Kidney epithelial cell (primary cell): ENCODE measurements at regions not wholly inside any gene's neighbourhood (a gene's known extent, or its start where the extent isn't known, plus 50 kb on each side); places are given as distances from the start of the nearest gene placed in this dataset.

Experiments
- DNase-seq: peaks from one replicate; pipeline ENCODE4 v3.0.0-alpha.2; 2010; ENCODE audit warnings: low read depth
- H3K27me3 ChIP-seq: 2 replicates; pipeline ENCODE4 v1.6.0; 2011; ENCODE audit warnings: low read length; ENCODE audit not compliant: control insufficient read depth, insufficient read depth
- H3K36me3 ChIP-seq: 2 replicates; pipeline ENCODE4 v1.5.1; 2011; ENCODE audit warnings: low read length; ENCODE audit not compliant: control insufficient read depth, insufficient read depth
- H3K4me3 ChIP-seq: 2 replicates; pipeline ENCODE4 v1.5.1; 2011; ENCODE audit warnings: low read depth, mild to moderate bottlenecking, control low read depth, low read length
- TF ChIP-seq, protein P1 (sequence below): IDR thresholded peaks from 2 replicates; pipeline ENCODE4 v1.5.1; 2011; ENCODE audit warnings: mild to moderate bottlenecking, moderate library complexity, low read length, control low read depth, inconsistent platforms; ENCODE audit not compliant: insufficient read depth, poor library complexity, severe bottlenecking

DNA sequence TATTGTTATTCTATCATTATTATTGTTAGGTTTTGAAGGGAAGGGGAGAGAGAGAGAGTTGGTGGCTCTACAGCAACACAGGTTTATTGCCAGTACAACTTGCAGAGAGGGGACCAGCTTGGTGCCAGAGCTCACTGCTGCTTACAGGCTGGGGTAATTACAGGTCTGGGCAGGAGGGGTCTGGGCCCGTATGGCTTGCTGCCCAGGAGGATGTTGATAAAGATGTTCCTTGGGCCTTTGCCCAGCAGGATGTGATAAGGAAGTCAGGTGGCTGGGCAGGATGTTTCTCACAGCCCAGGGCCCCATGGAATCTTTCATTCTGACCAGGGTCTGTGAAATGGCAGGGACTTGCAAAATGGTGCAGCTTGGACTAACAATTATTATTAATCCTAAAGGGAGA is 64.2 kb upstream of the ZNF599 start:
- no peak for DNase-seq
- Histone ChIP-seq H3K27me3 (peaks cover 11% of the 10 kb centered on the region), H3K4me3 (no peak overlapping the region), H3K36me3 (no peaks in the 10 kb centered on the region)
- TF ChIP-seq, protein P1, sequence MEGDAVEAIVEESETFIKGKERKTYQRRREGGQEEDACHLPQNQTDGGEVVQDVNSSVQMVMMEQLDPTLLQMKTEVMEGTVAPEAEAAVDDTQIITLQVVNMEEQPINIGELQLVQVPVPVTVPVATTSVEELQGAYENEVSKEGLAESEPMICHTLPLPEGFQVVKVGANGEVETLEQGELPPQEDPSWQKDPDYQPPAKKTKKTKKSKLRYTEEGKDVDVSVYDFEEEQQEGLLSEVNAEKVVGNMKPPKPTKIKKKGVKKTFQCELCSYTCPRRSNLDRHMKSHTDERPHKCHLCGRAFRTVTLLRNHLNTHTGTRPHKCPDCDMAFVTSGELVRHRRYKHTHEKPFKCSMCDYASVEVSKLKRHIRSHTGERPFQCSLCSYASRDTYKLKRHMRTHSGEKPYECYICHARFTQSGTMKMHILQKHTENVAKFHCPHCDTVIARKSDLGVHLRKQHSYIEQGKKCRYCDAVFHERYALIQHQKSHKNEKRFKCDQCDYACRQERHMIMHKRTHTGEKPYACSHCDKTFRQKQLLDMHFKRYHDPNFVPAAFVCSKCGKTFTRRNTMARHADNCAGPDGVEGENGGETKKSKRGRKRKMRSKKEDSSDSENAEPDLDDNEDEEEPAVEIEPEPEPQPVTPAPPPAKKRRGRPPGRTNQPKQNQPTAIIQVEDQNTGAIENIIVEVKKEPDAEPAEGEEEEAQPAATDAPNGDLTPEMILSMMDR, result no peak

DNA sequence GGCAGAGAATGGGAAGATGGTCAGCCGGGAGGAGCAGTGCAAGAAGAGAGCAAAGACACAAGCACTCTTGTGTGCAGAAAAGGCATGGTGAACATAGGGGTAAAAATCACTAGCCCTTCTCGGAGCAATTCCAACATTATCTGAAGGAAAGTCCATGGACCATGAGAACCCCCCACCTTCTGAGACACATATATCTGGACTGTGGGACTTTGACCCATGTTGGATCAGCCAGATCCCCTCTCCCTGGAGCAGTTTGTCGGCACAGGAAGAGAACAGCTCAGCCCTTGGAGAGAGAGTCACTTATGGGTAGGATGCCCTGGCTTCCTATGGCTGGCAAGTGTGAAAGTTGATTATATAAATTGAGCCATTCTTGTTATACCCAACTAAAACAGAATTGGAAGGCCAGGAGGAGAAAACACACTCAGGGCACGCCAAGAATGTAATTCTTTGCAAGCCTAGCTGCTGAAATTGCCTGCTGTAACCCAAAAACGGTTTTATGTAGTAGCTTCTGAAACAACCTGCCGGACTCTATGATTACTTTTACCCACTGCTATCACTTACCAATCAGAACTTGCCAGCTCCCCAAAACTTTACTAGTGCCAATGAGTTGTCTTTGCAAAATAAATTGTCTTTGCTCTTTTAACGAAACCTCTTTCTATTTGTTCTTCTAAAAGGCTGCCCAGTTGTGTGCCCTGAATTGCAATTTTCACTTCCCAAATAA is 62.8 kb upstream of the ZNF599 start:
- no peak overlapping the region for H3K4me3 ChIP-seq
- peaks cover 11% of the 10 kb centered on the region for H3K27me3 ChIP-seq
- DNase-seq, result no peak
- TF ChIP-seq, protein P1, result no peak
- no peaks in the 10 kb centered on the region for H3K36me3 ChIP-seq

DNA sequence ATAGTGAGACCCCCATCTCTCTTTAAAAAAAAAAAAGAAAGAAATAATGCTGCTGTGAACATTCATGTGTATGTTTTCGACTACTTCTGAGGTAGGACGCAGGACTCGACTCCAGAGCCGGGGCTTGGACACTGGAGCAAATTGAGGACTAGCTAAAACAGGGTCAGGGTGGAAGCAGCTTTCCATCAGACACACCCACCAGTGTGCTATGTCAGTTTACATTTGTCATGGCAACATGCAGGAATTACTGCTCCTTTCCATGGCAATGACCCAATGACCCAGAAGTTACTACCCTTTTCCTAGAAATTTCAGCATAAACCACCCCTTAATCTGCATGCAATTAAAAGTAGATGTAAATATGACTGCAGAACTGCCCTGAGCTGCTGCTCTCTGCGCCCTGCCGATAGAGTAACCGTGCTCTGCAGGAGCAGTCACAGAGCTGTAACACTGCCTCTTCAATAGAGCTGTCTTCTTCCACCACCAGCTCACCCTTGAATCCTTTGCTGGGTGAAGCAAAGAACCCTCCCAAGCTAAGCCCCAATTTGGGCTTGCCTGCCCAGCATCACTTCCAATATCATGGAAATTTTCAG is 61.6 kb upstream of the ZNF599 start:
- TF ChIP-seq, protein P1, result no peak
- DNase-seq, result no peak
- H3K4me3 ChIP-seq, result no peak overlapping the region

DNA sequence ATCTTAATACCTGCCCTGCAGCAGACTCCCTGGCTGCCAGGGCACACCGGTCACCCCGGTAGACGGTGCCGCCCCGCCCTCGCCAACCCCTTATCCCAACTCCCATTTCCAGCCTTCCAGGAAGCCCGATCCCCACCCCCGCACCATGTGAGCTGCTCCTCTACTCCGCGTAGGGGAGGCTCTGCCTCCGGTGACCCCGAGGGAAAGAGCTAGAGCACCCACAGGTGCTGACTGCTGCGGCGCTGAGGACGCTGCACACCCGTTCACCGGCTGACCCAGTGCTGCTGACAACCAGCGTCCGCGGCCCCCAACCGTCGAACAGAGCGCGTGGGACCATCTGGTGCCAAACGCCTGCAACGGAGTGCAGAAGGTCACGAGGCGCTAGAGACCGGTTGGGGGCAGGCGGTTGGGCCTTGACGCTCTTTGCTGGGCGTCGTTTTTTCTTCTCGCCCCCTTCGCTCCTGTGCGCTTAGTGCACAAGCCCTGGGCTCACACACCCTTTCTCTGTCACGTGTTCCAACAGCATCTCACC is 59.6 kb upstream of the ZNF599 start:
- Histone ChIP-seq H3K27me3 (no peaks in the 10 kb centered on the region), H3K4me3 (no peak overlapping the region), H3K36me3 (no peaks in the 10 kb centered on the region)
- TF ChIP-seq, protein P1, result no peak
- DNase-seq, result no peak

More for the DNA sequence above, 61.6 kb upstream of the ZNF599 start:
- peaks cover 11% of the 10 kb centered on the region for H3K27me3 ChIP-seq
- no peaks in the 10 kb centered on the region for H3K36me3 ChIP-seq

DNA sequence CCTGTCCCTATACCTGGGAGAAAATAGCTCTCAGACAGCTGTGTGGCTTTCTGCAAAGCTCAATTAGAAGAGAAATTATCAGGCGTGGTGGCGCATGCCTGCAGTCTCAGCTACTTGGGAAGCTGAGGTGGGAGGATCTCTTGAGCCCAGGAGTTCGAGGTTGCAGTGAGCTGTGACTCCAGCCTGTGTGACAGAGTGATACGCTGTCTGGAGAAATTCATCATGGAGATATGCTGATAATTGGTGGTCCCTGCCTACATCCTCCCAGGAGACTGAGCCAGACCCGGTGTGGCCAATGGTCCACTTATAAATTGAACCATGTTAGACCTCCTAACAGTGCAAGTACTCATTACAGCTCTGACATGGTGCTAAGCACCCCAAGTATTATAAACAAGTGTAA is 58.7 kb upstream of the ZNF599 start:
- DNase-seq, result no peak
- TF ChIP-seq, protein P1, result no peak
- H3K4me3 ChIP-seq, result no peak overlapping the region
- H3K27me3 ChIP-seq, result no peaks in the 10 kb centered on the region
- H3K36me3 ChIP-seq, result no peaks in the 10 kb centered on the region

DNA sequence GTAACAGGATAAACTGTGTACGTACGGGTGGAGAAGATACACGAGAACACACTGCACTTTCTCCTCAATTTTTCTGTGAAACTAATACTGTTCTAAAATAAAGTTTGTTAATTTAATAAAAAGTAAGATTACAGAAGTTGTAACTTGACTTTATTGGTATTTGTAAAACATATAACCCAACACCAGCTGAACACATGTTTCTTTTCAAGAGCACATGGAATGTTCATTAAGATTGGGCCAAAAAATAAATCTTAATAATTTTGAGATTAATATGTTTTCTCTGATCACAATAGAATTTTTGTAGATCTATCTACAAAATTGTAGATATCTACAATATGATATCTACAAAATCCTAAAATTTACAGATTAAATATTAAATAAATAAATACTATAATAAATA is 55.1 kb upstream of the ZNF599 start:
- Histone ChIP-seq H3K36me3 (no peaks in the 10 kb centered on the region), H3K27me3 (no peaks in the 10 kb centered on the region), H3K4me3 (no peak overlapping the region)
- TF ChIP-seq, protein P1, result no peak
- no peak for DNase-seq
